ENCODE measurements at regions not wholly inside any gene's neighbourhood (a gene's known extent, or its start where the extent isn't known, plus 50 kb on each side); places are given as distances from the start of the nearest gene placed in this dataset.
A peak's percentile ranks its signal among the peaks of the same experiment; 100 is the strongest.

GRCh38 chr13:40318366-40318765 is 348.1 kb downstream of the FOXO1 start:
- DNase-seq, result no peak

DNA sequence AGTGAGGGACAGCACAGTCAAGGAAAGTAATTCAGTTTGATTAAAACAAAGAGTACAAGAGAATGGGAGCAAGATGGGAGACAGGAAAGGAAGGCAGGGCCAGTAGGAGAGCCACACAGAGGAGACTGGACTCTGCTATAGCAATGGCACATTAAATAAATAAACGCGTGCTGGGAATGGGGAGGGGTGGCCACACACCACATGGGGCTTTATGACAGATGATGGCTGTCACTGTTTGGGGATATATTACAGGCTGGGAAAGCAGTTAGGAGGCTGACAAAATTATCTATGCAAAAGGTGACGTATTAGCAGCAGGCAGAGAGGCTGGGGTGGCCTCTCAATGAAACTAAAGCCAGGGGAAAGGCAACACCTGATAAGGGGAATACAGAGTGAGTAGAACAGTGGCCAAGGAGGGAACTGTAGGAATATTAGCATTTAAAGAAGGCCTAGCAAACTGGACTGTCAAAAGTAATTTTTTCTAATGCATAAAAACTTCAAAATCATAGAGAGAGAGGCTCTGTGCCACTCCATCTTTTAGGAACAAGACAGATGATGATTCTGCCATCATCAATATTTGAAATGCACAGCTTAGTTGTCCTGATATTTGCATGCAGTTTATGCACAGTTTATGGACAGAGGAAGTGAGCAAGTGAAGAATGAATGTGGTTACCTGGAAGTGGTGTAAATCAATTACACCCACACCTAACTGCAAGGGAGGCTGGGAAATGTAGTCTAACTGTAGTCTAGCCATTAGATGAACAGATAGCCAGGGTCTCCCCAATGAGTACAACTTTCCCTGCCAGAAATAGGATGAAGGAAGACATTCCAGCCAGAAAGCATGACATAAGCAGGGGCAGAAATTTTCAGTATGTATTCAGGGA is 346.5 kb downstream of the FOXO1 start:
- DNase-seq, result no peak

GRCh38 chr13:40328091-40328490 is 338.4 kb downstream of the FOXO1 start:
- DNase-seq, result no peak

- DNase-seq, result no peak
Measured at GRCh38 chr13:40329781-40330485, 336.5 kb downstream of the FOXO1 start.

DNA sequence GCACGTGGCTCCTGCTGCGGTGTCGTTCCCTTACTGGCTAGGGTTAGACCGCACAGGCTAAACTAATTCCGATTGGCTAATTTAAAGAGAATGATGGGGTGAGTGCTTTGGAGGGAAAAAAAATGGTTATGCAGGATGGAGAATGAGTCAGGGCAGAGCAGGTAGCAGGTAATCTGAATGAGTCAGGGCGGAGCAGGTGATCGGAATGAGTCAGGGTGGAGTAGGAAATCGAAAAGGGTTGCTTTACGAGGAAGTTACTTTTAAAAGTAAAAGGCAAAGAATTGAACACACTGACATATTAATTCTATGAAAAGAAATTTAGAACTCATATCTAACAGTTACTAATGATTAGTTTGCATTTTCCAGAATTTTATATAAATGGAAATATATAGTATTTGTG is 335.5 kb downstream of the FOXO1 start:
- no peak for DNase-seq

DNA sequence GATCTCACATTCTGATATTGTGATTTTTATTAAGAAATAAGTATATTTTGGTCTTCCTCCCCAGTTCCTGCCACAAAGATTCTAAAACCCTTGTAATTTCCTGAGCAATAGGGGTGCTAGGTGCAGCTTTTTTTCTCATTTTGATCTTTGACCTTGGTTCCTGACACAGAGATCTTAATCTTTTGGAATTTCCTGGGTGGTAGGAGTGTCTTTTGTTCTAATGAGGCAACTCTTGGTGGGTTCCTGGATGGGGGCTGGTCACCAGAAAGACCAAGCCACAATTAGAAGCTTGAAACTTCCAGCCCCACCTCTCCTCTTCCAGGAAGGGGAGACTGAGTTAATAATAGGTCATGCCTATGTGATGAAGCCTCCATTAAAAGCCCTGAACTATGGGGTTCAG is 334.6 kb downstream of the FOXO1 start:
- no peak for DNase-seq

DNA sequence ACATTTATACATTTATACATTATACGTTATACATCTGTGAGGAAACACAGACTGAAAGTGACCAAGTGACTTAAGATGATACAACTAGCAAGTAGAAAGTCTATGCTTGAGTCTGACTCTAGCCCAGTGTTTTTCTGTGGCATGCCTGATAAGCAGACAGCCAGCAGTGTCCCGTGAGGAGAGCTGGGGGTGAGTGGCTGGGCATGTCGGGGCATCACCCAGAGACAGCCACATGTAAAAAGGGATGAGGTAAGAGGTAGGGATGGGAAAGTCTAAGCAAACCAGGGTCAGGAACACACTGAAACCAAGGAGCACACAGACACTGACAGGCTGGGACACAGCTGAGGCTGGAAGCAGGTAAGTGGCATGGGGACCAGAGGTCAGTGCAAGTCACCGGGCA is 333.2 kb downstream of the FOXO1 start:
- DNase-seq, result no peak

GRCh38 chr13:40334031-40334430 is 332.4 kb downstream of the FOXO1 start:
- no peak for DNase-seq

- DNase-seq, result no peak
Measured at GRCh38 chr13:40334616-40335015, 331.8 kb downstream of the FOXO1 start.

GRCh38 chr13:40336228-40337221 is 329.9 kb downstream of the FOXO1 start:
- DNase-seq, result no peak

GRCh38 chr13:40337651-40338050 is 328.8 kb downstream of the FOXO1 start:
- DNase-seq, result peak; percentile 80

GRCh38 chr13:40338217-40338616 is 328.2 kb downstream of the FOXO1 start:
- no peak for DNase-seq

DNA sequence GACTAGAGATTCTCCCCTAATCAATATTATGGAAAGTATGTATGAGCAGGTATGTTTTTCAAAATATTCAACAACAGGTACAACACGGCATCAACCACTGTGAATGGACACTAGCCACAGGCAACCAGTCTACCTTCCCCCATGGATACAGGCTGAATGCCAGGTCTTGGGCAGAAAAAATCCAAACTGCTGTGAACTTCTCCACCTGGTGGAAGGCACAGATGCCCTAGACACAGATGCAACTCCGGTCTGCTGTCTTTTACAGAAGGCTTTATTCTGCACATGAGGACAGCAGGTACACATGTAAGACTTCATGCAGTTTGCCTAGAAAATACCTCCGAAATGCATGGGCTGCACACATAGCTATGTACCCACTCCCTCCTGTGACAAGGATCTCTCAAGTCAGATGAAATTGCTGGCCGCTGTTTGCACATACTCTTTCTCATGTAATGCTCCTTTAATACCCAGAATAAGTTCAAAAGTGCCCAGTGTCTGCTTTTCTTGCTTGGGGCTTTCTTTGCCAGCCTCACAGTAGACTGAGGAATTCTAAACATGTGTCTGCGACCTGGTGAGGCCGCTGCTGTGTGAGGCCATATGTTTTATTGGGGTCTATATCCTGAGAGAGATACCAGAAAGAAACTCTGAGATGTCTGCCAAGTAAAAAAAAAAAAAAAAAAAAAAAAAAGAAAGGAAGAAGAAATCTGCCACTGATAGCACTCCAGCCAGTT is 325.9 kb downstream of the FOXO1 start:
- DNase-seq, result no peak

- no peak for DNase-seq
Measured at GRCh38 chr13:40341096-40341471, 325.4 kb downstream of the FOXO1 start.

DNA sequence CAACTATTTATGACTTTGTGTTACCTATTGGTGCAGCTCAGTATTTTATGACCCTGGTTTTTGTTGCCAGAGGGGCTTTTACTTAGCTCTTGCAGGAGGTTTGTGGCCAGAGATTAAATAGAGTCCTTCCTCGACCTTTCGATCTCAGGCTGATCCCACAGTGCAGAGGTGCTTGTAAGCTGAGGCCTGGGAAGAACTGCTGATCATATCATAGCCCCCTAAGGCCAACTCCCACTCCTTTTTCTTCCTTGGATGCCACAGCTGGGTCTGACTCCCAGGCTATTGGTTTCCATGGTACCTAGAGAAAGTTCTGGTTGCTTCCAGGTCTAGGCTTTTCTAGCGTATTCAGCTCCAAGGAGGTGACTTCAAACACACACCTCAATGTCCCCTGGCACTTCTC is 324.9 kb downstream of the FOXO1 start:
- no peak for DNase-seq

DNA sequence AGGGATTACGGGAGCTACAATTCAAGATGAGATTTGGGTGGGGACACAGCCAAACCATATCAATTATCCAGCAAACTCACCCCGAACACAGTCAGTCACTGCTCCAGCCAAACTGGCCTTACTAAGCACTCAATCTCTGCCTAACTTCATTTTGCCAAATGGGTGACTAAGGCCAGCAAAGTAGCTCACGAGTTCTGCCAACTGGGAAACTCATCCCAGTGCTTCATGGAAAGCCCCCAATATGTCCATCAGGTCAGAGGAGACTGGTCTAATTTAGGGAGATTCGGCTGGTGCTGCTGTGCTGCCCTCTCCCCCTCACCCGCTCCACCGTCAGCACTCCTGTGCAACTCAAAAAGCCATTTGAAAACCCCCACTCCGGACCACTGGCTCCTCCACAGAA is 324.0 kb downstream of the FOXO1 start:
- DNase-seq, result no peak

DNA sequence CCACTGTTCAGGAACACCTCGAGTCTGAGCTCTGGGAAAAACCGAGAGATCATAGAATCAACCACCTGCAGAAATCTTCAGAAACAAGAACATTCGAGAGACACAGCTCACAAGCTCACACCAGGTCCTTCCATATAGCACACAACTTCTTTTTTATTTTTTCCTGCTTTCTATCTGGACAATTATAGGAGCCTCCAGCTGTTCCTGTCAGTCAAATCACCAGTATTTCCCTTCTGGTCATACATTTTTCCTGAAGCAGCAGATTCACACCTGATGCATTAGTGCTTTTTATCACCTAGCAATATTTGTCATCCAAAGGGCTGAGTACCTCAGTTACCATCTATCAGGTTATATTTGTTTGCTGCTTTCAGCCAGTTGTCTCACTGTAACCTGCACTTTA is 323.5 kb downstream of the FOXO1 start:
- DNase-seq, result no peak

DNA sequence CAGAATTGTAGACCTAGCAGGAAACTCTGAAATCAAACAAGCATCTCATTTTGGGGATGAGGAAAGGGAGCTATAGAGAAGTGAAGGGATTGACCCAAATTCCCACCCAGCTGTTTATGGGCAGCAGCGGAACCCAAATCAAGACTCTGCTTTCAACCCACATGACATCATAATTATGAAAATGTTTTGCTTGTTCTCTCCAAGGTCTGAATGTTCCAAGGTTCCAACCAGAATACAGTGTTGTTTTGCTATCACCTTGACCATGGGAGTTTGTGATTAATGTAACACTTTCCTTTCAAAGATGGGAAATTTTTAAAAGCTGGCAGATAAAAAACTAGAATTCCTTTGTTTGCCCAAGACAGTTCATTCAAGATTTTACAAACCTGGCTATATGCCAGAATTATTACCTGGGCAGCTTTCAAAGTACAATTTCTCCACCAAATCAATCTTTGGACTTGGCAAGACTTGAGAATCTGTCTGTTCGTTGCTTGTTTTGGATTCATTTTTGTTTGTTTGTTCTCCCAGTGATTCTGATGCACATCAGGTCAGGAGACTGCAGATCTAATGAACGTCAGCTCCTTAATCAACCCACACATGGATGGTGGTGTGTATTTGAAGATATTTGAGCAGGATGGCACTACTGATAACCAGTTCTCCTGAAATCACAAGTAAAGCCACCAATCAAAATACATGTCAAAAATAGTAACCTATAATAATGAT is 322.7 kb downstream of the FOXO1 start:
- DNase-seq, result no peak

- DNase-seq, result no peak
Measured at GRCh38 chr13:40344270-40345148, 321.9 kb downstream of the FOXO1 start.

DNA sequence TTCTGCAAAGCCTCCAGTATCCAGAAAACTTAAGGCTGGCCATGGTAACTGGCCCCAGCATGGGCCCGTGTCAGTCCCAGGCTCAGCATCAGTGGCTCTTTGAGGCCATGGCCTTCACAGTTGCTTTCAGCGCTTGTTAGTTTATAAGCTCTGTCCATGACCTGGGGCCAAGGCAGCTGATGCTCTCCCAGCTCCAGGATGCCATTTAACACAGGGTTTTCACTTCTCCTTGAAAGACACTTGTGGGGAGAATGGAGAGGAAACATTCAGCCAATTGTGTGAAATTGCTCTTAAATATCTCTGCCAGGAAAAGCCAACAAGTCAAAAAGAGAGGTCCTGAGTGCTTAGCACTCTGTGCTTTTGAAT is 321.3 kb downstream of the FOXO1 start:
- DNase-seq, result no peak
